ENCODE measurements at regions not wholly inside any gene's neighbourhood (a gene's known extent, or its start where the extent isn't known, plus 50 kb on each side); places are given as distances from the start of the nearest gene placed in this dataset.
A peak's percentile ranks its signal among the peaks of the same experiment; 100 is the strongest.

DNA sequence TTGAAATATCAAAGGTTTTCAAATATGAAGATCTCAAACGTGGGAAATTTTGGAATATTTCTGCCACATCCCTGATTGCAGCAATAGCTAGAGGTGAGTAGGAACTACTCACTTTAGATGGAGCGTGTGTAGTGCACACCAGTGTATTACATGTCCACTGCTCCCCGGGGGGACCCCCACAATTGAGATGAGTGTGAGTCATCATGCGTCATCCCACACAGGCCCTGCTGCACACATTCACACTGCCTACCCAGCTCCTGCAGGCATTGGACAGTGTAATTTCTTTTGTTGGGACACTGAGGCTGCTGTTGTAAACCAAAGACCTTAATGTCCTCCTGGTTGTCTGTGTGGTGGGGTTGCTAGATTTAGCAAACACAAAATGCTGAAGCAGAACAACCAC is 280.0 kb downstream of the GAS1 start:
- Histone ChIP-seq H3K4me1 (ENCODE audit: control insufficient read depth, insufficient read depth, low read length) (no peaks in the 10 kb centered on the region), H3K36me3 (ENCODE audit: control insufficient read depth, insufficient read depth, low read length) (no peaks in the 10 kb centered on the region), H3K4me3 (ENCODE audit: low read depth, low read length) (no peak overlapping the region), H3K27ac (ENCODE audit: low read depth, low read length) (no peak overlapping the region), H3K27me3 (ENCODE audit: control insufficient read depth, insufficient read depth, low read length) (no peaks in the 10 kb centered on the region), H3K9me3 (ENCODE audit: control insufficient read depth, insufficient read depth, low read length) (no peaks in the 10 kb centered on the region)
- DNase-seq (ENCODE audit: low read depth in 4 of 6, low spot score in 6 of 6) = no peak
- WGBS (ENCODE audit: insufficient coverage) = 100% methylated on average over 2 of the region's 4 CpGs

DNA sequence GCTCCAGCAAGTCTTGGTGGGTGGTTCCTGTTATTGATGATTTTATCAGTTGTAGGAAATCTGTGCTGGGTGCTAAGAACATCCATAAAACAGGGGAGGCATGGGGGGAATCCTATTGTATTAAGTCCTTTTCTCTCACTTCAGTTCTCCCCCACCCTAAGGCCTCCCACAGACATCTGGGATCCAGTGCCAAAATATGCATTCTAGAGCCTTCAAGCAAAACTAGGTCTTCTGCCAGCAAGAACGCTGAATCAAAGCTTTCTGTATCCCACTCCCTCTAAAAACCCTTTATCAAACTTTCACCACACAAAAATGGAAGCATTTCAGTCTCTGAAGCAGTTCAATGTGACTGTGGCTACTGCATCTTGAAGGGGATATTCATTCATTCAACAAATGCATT is 281.9 kb downstream of the GAS1 start:
- no peak overlapping the region for H3K4me3 ChIP-seq (ENCODE audit: low read depth, low read length)
- no peak overlapping the region for H3K27ac ChIP-seq (ENCODE audit: low read depth, low read length)
- H3K9me3 ChIP-seq (ENCODE audit: control insufficient read depth, insufficient read depth, low read length) = no peaks in the 10 kb centered on the region
- no peaks in the 10 kb centered on the region for H3K4me1 ChIP-seq (ENCODE audit: control insufficient read depth, insufficient read depth, low read length)
- H3K36me3 ChIP-seq (ENCODE audit: control insufficient read depth, insufficient read depth, low read length) = no peaks in the 10 kb centered on the region
- no peak for DNase-seq (ENCODE audit: low read depth in 4 of 6, low spot score in 6 of 6)
- H3K27me3 ChIP-seq (ENCODE audit: control insufficient read depth, insufficient read depth, low read length) = no peaks in the 10 kb centered on the region
- WGBS (ENCODE audit: insufficient coverage) = 86% methylated on average over 1 of the region's 1 CpG

DNA sequence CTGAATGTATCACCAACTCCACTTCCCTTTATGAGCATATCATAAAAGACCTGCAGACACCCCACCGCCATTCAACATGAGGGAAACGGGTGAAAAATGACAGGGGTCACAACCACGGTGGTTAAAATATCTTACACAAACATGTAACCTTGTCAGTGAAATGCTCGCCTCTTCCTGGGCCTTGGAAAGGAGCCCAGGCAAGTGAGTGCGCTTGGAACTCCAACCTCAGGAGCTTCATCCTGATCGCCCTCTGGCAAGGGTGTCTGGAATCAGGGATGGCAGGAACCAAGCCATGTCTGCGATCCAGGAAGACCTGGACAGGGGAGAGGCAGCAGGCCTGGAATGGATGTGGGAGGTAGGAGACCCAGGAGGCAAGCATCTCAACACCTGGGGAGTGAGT is 282.7 kb downstream of the GAS1 start:
- H3K4me1 ChIP-seq (ENCODE audit: control insufficient read depth, insufficient read depth, low read length) = no peaks in the 10 kb centered on the region
- H3K9me3 ChIP-seq (ENCODE audit: control insufficient read depth, insufficient read depth, low read length) = no peaks in the 10 kb centered on the region
- H3K4me3 ChIP-seq (ENCODE audit: low read depth, low read length) = no peak overlapping the region
- 85% methylated on average over 3 of the region's 7 CpGs for WGBS (ENCODE audit: insufficient coverage)
- no peaks in the 10 kb centered on the region for H3K27me3 ChIP-seq (ENCODE audit: control insufficient read depth, insufficient read depth, low read length)
- H3K36me3 ChIP-seq (ENCODE audit: control insufficient read depth, insufficient read depth, low read length) = no peaks in the 10 kb centered on the region
- no peak overlapping the region for H3K27ac ChIP-seq (ENCODE audit: low read depth, low read length)
- no peak for DNase-seq (ENCODE audit: low read depth in 4 of 6, low spot score in 6 of 6)

DNA sequence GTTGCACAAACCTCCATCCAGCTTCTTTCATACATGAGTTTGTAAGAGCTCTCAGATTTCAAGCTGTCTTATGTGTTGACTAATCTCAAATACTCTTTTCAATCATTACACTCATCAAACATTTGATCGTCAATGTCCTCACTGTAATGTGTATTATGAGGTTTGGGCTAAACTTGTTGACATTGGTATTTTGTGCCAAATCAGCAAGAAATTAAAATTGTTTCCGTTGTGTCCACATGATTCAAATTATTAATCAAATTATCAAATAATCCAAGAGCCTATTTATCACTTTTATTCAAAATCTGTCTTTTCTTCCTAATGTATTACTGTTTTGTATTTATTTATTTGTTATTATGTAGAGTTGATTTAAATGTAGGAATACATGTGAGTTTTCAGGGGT is 283.4 kb downstream of the GAS1 start:
- Histone ChIP-seq H3K4me3 (ENCODE audit: low read depth, low read length) (no peak overlapping the region), H3K9me3 (ENCODE audit: control insufficient read depth, insufficient read depth, low read length) (no peaks in the 10 kb centered on the region), H3K27me3 (ENCODE audit: control insufficient read depth, insufficient read depth, low read length) (no peaks in the 10 kb centered on the region), H3K4me1 (ENCODE audit: control insufficient read depth, insufficient read depth, low read length) (no peaks in the 10 kb centered on the region), H3K27ac (ENCODE audit: low read depth, low read length) (no peak overlapping the region), H3K36me3 (ENCODE audit: control insufficient read depth, insufficient read depth, low read length) (no peaks in the 10 kb centered on the region)
- WGBS (ENCODE audit: insufficient coverage) = no CpG with 5 or more reads among the region's 2 CpGs
- DNase-seq (ENCODE audit: low read depth in 4 of 6, low spot score in 6 of 6) = no peak

DNA sequence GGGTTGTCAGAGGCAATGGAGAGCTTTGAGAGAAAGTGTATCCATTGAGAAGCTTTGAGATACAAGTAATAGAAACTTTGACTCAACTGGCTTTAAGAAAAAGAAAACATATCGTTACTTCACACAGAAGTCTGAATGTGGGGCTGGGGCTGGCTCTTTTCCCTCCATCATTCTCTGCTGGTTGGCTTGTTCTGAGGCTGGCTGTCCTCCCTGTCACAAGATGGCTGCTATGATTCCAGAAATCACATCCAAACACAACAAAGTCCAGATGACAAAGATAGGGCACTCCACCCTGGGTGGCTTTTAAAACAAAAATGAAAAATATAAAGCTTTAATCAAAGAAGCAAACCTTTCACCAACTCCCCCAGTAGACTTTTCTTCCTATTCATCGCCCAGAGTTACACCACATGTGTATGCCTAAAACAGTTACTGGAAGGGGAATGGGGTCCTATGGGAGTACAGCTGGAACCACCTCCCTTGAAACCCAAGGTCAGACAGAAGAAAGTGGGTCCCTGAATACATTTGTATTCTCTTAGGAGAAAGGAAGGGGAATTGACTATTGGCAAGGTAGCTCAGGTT is 284.3 kb downstream of the GAS1 start:
- DNase-seq (ENCODE audit: low read depth in 4 of 6, low spot score in 6 of 6) = no peak
- 100% methylated on average over 1 of the region's 2 CpGs for WGBS (ENCODE audit: insufficient coverage)
- H3K27ac ChIP-seq (ENCODE audit: low read depth, low read length) = no peak overlapping the region
- no peaks in the 10 kb centered on the region for H3K27me3 ChIP-seq (ENCODE audit: control insufficient read depth, insufficient read depth, low read length)
- H3K4me1 ChIP-seq (ENCODE audit: control insufficient read depth, insufficient read depth, low read length) = no peaks in the 10 kb centered on the region
- no peak overlapping the region for H3K4me3 ChIP-seq (ENCODE audit: low read depth, low read length)
- no peaks in the 10 kb centered on the region for H3K36me3 ChIP-seq (ENCODE audit: control insufficient read depth, insufficient read depth, low read length)
- no peaks in the 10 kb centered on the region for H3K9me3 ChIP-seq (ENCODE audit: control insufficient read depth, insufficient read depth, low read length)

DNA sequence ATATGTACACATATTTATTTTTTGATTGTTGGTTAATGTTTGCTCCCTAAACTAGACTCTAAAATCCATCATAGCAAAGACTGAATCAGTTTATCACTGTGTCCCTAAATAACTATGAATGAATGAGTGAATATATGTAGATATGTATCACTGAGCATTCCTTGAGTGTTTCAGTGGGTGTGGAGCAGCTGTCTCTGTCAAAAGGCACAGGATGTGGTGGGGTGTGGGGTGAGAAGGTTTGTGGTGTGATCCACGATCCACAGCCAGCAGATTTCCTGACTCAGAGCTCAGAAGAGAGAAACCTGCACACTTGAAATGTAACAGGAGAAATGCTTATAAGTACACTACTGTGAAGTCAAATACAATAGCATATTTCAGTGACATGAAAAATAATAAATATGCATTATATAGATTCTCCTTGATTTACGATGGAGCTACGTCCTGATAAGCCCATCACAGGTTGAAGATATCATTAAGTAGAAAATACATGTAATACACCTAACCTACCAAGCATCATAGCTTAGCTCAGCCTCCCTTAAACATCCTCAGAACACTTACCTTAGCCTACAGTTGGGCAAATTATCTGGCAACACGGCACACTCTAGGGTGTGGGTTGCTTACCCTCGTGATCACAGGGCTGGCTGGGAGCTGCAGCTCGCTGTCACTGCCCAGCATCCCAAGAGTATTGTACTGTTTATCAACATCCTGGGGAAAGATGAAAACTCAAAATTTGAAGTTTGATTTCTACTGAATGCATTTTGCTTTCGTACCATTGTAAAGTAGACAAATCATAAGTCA is 287.0 kb downstream of the GAS1 start:
- Histone ChIP-seq H3K9me3 (ENCODE audit: control insufficient read depth, insufficient read depth, low read length) (no peaks in the 10 kb centered on the region), H3K4me3 (ENCODE audit: low read depth, low read length) (no peak overlapping the region), H3K4me1 (ENCODE audit: control insufficient read depth, insufficient read depth, low read length) (no peaks in the 10 kb centered on the region), H3K27me3 (ENCODE audit: control insufficient read depth, insufficient read depth, low read length) (no peaks in the 10 kb centered on the region), H3K27ac (ENCODE audit: low read depth, low read length) (no peak overlapping the region), H3K36me3 (ENCODE audit: control insufficient read depth, insufficient read depth, low read length) (no peaks in the 10 kb centered on the region)
- WGBS (ENCODE audit: insufficient coverage) = 100% methylated on average over 1 of the region's 7 CpGs
- no peak for DNase-seq (ENCODE audit: low read depth in 4 of 6, low spot score in 6 of 6)

DNA sequence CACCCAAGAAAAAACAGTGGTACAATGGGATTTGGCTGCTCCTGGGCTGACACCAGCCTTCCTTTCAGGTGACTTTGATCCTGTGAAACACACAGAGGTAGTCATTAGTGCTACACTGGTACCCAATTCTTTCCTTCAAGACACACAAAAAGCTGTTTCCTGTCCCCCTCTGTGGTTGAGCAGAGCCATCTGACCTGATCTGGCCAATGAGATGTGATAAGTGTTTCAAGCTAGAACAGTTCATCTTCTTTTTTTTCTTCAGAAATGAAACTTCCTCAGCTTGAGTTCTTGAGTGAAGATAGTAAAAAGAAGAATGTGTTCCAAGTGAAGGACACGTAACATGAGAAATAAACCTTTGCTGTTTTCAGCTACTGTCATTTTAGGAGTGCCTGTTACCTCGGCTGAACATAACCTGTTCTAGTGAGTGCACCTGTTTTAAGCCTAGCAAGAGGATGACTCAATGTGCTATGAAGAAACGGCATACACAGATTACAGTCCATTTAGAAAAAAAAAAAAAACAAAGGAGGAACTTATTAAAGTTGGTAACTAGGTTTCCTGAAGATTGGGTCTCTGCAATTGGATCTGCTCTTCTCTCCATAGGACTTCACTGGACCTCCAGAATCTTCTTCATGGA is 287.8 kb downstream of the GAS1 start:
- DNase-seq (ENCODE audit: low read depth in 4 of 6, low spot score in 6 of 6) = no peak
- no peaks in the 10 kb centered on the region for H3K9me3 ChIP-seq (ENCODE audit: control insufficient read depth, insufficient read depth, low read length)
- H3K4me3 ChIP-seq (ENCODE audit: low read depth, low read length) = no peak overlapping the region
- H3K36me3 ChIP-seq (ENCODE audit: control insufficient read depth, insufficient read depth, low read length) = no peaks in the 10 kb centered on the region
- 0% methylated on average over 1 of the region's 3 CpGs for WGBS (ENCODE audit: insufficient coverage)
- H3K27me3 ChIP-seq (ENCODE audit: control insufficient read depth, insufficient read depth, low read length) = no peaks in the 10 kb centered on the region
- H3K4me1 ChIP-seq (ENCODE audit: control insufficient read depth, insufficient read depth, low read length) = no peaks in the 10 kb centered on the region
- no peak overlapping the region for H3K27ac ChIP-seq (ENCODE audit: low read depth, low read length)

DNA sequence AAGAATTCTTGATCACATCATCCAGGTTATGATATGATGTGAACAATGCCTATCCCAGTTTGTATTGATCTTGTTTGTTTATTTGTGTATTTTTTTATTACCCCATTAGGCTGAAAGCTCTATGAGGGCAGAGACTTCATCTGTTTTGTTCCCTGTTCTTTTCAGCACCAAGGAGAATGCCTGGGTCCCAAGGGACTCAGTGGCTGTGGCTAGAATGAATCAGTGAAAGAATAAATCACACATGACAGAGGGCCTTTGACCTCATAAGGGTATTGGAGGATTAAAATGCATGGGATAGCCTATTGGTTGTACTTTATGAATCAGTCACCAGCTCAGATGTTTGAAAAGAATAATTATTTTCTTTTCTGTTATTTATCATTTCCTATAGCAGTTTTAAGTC is 292.2 kb downstream of the GAS1 start:
- no peak for DNase-seq (ENCODE audit: low read depth in 4 of 6, low spot score in 6 of 6)
- Histone ChIP-seq H3K27ac (ENCODE audit: low read depth, low read length) (no peak overlapping the region), H3K9me3 (ENCODE audit: control insufficient read depth, insufficient read depth, low read length) (no peaks in the 10 kb centered on the region), H3K4me3 (ENCODE audit: low read depth, low read length) (no peak overlapping the region), H3K4me1 (ENCODE audit: control insufficient read depth, insufficient read depth, low read length) (no peaks in the 10 kb centered on the region), H3K36me3 (ENCODE audit: control insufficient read depth, insufficient read depth, low read length) (no peaks in the 10 kb centered on the region), H3K27me3 (ENCODE audit: control insufficient read depth, insufficient read depth, low read length) (no peaks in the 10 kb centered on the region)

DNA sequence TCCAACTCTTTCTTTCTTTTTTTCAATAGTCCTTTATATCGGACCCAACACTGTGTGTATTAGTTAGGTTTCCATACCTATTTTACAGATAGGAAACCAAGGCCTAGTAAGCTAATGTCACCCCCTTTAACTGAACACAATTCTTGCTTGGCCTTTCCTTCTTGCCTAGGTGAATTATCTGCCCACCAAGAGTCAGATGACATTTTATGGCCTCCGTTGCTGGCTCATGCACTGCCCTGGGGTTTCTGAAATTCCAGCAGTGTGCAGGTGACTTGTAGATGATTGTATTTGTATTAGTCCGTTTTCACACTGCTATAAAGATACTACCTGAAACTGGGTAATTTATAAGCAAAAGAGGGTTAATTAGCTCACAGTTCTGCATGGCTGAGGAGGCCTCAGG is 293.8 kb downstream of the GAS1 start:
- no peaks in the 10 kb centered on the region for H3K27me3 ChIP-seq (ENCODE audit: control insufficient read depth, insufficient read depth, low read length)
- WGBS (ENCODE audit: insufficient coverage) = no CpG with 5 or more reads among the region's 3 CpGs
- no peaks in the 10 kb centered on the region for H3K9me3 ChIP-seq (ENCODE audit: control insufficient read depth, insufficient read depth, low read length)
- no peak overlapping the region for H3K4me3 ChIP-seq (ENCODE audit: low read depth, low read length)
- no peaks in the 10 kb centered on the region for H3K4me1 ChIP-seq (ENCODE audit: control insufficient read depth, insufficient read depth, low read length)
- no peak for DNase-seq (ENCODE audit: low read depth in 4 of 6, low spot score in 6 of 6)
- H3K27ac ChIP-seq (ENCODE audit: low read depth, low read length) = no peak overlapping the region
- no peaks in the 10 kb centered on the region for H3K36me3 ChIP-seq (ENCODE audit: control insufficient read depth, insufficient read depth, low read length)

DNA sequence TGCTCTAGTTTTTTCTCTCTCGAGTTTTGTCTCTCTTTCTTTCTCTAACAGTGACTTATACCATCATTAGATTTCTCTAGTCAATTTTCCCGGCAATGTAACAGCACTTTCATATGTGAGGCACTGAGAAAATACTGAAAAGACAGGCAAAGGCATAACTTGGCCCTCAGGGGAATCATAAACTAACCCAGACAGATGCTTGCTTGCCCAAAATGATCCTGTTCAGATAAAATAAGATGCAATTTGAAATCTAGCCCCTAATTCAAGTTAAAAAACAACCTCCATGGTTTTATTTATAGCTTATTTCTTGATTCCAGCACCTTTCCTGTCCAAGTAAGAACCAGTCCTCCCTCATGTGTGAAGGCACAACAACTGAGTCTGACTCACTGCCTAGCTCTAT is 294.6 kb downstream of the GAS1 start:
- H3K9me3 ChIP-seq (ENCODE audit: control insufficient read depth, insufficient read depth, low read length) = no peaks in the 10 kb centered on the region
- WGBS (ENCODE audit: insufficient coverage) = 100% methylated on average over 1 of the region's 2 CpGs

More for the DNA sequence above, 294.6 kb downstream of the GAS1 start:
- Histone ChIP-seq H3K36me3 (ENCODE audit: control insufficient read depth, insufficient read depth, low read length) (no peaks in the 10 kb centered on the region), H3K4me3 (ENCODE audit: low read depth, low read length) (no peak overlapping the region), H3K27me3 (ENCODE audit: control insufficient read depth, insufficient read depth, low read length) (no peaks in the 10 kb centered on the region), H3K4me1 (ENCODE audit: control insufficient read depth, insufficient read depth, low read length) (no peaks in the 10 kb centered on the region), H3K27ac (ENCODE audit: low read depth, low read length) (no peak overlapping the region)
- peak in 1 of 6 donors; percentile 75 for DNase-seq (ENCODE audit: low read depth in 4 of 6, low spot score in 6 of 6)
